ENCODE measurements at regions not wholly inside any gene's neighbourhood (a gene's known extent, or its start where the extent isn't known, plus 50 kb on each side); places are given as distances from the start of the nearest gene placed in this dataset.

- TF ChIP-seq CTCF (IDR thresholded peaks at IDR 0.05; ENCODE audit: insufficient read depth, low read length): no peak
- TF ChIP-seq, protein P1, sequence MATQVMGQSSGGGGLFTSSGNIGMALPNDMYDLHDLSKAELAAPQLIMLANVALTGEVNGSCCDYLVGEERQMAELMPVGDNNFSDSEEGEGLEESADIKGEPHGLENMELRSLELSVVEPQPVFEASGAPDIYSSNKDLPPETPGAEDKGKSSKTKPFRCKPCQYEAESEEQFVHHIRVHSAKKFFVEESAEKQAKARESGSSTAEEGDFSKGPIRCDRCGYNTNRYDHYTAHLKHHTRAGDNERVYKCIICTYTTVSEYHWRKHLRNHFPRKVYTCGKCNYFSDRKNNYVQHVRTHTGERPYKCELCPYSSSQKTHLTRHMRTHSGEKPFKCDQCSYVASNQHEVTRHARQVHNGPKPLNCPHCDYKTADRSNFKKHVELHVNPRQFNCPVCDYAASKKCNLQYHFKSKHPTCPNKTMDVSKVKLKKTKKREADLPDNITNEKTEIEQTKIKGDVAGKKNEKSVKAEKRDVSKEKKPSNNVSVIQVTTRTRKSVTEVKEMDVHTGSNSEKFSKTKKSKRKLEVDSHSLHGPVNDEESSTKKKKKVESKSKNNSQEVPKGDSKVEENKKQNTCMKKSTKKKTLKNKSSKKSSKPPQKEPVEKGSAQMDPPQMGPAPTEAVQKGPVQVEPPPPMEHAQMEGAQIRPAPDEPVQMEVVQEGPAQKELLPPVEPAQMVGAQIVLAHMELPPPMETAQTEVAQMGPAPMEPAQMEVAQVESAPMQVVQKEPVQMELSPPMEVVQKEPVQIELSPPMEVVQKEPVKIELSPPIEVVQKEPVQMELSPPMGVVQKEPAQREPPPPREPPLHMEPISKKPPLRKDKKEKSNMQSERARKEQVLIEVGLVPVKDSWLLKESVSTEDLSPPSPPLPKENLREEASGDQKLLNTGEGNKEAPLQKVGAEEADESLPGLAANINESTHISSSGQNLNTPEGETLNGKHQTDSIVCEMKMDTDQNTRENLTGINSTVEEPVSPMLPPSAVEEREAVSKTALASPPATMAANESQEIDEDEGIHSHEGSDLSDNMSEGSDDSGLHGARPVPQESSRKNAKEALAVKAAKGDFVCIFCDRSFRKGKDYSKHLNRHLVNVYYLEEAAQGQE (IDR thresholded peaks at IDR 0.05; ENCODE audit: insufficient replicate concordance, low read depth): no peak
- no peak for TF ChIP-seq POLR2AphosphoS5 (IDR thresholded peaks at IDR 0.05; ENCODE audit: low read depth)
- TF ChIP-seq GABPA (IDR thresholded peaks at IDR 0.05; ENCODE audit: low read depth): no peak
These were observed 731.1 kb upstream of the SLC8A1 start for GRCh38 chr2:41182961-41183360.

Measured in HL-60 (cell line).